SK-N-SH (cell line): ENCODE measurements at regions not wholly inside any gene's neighbourhood (a gene's known extent, or its start where the extent isn't known, plus 50 kb on each side); places are given as distances from the start of the nearest gene placed in this dataset.

ENCODE experiments used
- CTCF ChIA-PET: fragments of 300-600, 350-600 bp; formaldehyde crosslinking; extraction: SDS; loops from one replicate; lab custom pipeline; 2021; lab: Yijun Ruan, JAX
- POLR2A ChIA-PET: fragments of 350-600 bp; sonication (Branson Sonifier 250); formaldehyde crosslinking; extraction: SDS; loops from one replicate; lab custom pipeline; 2020; ENCODE audit warnings: antibody characterized with exemption, inconsistent platforms; lab: Yijun Ruan, JAX
- DNase-seq: peaks from one replicate; pipeline ENCODE4 v3.0.0; 2012
- H2AFZ ChIP-seq: fragments of 200-600 bp; sonication (generic); 2 replicates; pipeline ENCODE4 v1.8.1; 2016; ENCODE audit warnings: antibody characterized with exemption, mild to moderate bottlenecking, low read depth
- H3F3A ChIP-seq: fragments of 200-600 bp; sonication (generic); replicated peaks from 2 replicates; pipeline ENCODE3; 2016; ENCODE audit warnings: antibody characterized with exemption, mild to moderate bottlenecking; ENCODE audit not compliant: insufficient read depth
- H3K27ac ChIP-seq, 2 experiments: fragments of 200-500 bp in 1 of 2; fragments of 200-600 bp in 1 of 2; sonication (Bioruptor generic) in 1 of 2; sonication (generic), shearing (Covaris generic) in 1 of 2; 2 replicates each; pipeline versions ENCODE4 v1.5.1 to v1.6.1; 2014 to 2016; ENCODE audit warnings: low read depth in 2 of 2, inconsistent platforms in 1 of 2, low read length in 1 of 2, mild to moderate bottlenecking in 1 of 2, mixed read lengths in 1 of 2
- H3K27me3 ChIP-seq: fragments of 200-600 bp; sonication (generic), shearing (Covaris generic); 2 replicates; pipeline ENCODE4 v1.6.1; 2016; ENCODE audit warnings: mixed run types; ENCODE audit not compliant: insufficient read depth
- H3K36me3 ChIP-seq, 2 experiments: fragments of 200-500 bp in 1 of 2; fragments of 200-600 bp in 1 of 2; sonication (Bioruptor generic) in 1 of 2; sonication (generic) in 1 of 2; replicated peaks in 1 of 2; 2 replicates each; pipeline versions ENCODE3 to v1.5.1; 2014 to 2016; ENCODE audit warnings: low read length in 1 of 2, mild to moderate bottlenecking in 1 of 2; ENCODE audit not compliant: insufficient read depth in 2 of 2, control insufficient read depth in 1 of 2
- H3K4me1 ChIP-seq, 2 experiments: fragments of 200-500 bp in 1 of 2; fragments of 200-600 bp in 1 of 2; sonication (Bioruptor generic) in 1 of 2; sonication (generic), shearing (Covaris generic) in 1 of 2; 2 replicates each; pipeline versions ENCODE4 v1.5.1 to v1.6.1; 2014 to 2016; ENCODE audit warnings: low read depth in 1 of 2, low read length in 1 of 2, mixed run types in 1 of 2; ENCODE audit not compliant: insufficient read depth in 2 of 2, control insufficient read depth in 1 of 2
- H3K4me2 ChIP-seq: fragments of 200-600 bp; sonication (generic), shearing (Covaris generic); 2 replicates; pipeline ENCODE4 v1.6.1; 2017; ENCODE audit warnings: mixed run types
- H3K4me3 ChIP-seq, 2 experiments: fragments of 200-500 bp in 1 of 2; fragments of 200-600 bp in 1 of 2; sonication (Bioruptor generic) in 1 of 2; sonication (generic), shearing (Covaris generic) in 1 of 2; 2 replicates each; pipeline versions ENCODE4 v1.5.1 to v1.8.1; 2014 to 2016; ENCODE audit warnings: low read depth in 2 of 2, inconsistent platforms in 1 of 2, low read length in 1 of 2, mild to moderate bottlenecking in 1 of 2, mixed read lengths in 1 of 2, moderate library complexity in 1 of 2
- H3K79me2 ChIP-seq: fragments of 200-600 bp; sonication (generic); 2 replicates; pipeline ENCODE4 v1.8.1; 2017; ENCODE audit warnings: mild to moderate bottlenecking; ENCODE audit not compliant: insufficient read depth
- H3K9ac ChIP-seq: fragments of 200-600 bp; sonication (generic); 2 replicates; pipeline ENCODE4 v1.6.1; 2017; ENCODE audit warnings: mixed run types
- H3K9me2 ChIP-seq: fragments of 200-600 bp; sonication (generic); 2 replicates; pipeline ENCODE4 v1.6.1; 2017; ENCODE audit warnings: mixed run types
- H3K9me3 ChIP-seq: fragments of 200-600 bp; sonication (generic); 2 replicates; pipeline ENCODE4 v1.6.1; 2017; ENCODE audit warnings: mixed run types, mild to moderate bottlenecking, moderate library complexity
- H4K20me1 ChIP-seq: fragments of 200-600 bp; sonication (generic); 2 replicates; pipeline ENCODE4 v1.6.1; 2017; ENCODE audit warnings: mild to moderate bottlenecking, mixed run types; ENCODE audit not compliant: insufficient read depth
- CTCF ChIP-seq: fragments of 200-600 bp; sonication (generic); IDR thresholded peaks from 2 replicates; pipeline ENCODE4 v1.6.1; 2017; ENCODE audit warnings: antibody characterized with exemption, mild to moderate bottlenecking, moderate library complexity
- EP300 ChIP-seq, 2 experiments: IDR thresholded peaks; 2 replicates each; pipeline versions ENCODE4 v1.4.0 to v1.6.1; 2012; ENCODE audit warnings: borderline replicate concordance in 1 of 2, low read depth in 1 of 2, low read length in 1 of 2
- FOSL2 ChIP-seq: IDR thresholded peaks from 2 replicates; pipeline ENCODE4 v1.4.0; 2012; ENCODE audit warnings: low read depth, mild to moderate bottlenecking, moderate library complexity, borderline replicate concordance
- FOXJ3 ChIP-seq: sonication (generic); formaldehyde crosslinking; IDR thresholded peaks from 2 replicates; pipeline ENCODE4 v1.5.1; 2020; ENCODE audit warnings: mild to moderate bottlenecking, missing genetic modification reagents
- FOXM1 ChIP-seq: IDR thresholded peaks from 2 replicates; pipeline ENCODE4 v1.4.0; 2012; ENCODE audit warnings: low read depth, mild to moderate bottlenecking
- JUND ChIP-seq: IDR thresholded peaks from 2 replicates; pipeline ENCODE4 v1.4.0; 2012
- MXI1 ChIP-seq: IDR thresholded peaks from 2 replicates; pipeline ENCODE4 v1.6.1; 2012; ENCODE audit warnings: mild to moderate bottlenecking, low read depth, low read length, improper control_type of control experiment
- NFIC ChIP-seq: IDR thresholded peaks from 2 replicates; pipeline ENCODE4 v1.4.0; 2012; ENCODE audit warnings: borderline replicate concordance
- POLR2AphosphoS5 ChIP-seq: IDR thresholded peaks from 2 replicates; pipeline ENCODE4 v1.6.1; 2012; ENCODE audit warnings: low read depth, low read length
- RFX5 ChIP-seq: IDR thresholded peaks from 2 replicates; pipeline ENCODE4 v1.6.1; 2012; ENCODE audit warnings: mild to moderate bottlenecking, improper control_type of control experiment, low read length
- RXRA ChIP-seq: IDR thresholded peaks from 2 replicates; pipeline ENCODE4 v1.4.0; 2012; ENCODE audit warnings: low read depth, mild to moderate bottlenecking, borderline replicate concordance
- TCF12 ChIP-seq: IDR thresholded peaks from 2 replicates; pipeline ENCODE4 v1.4.0; 2012
- whole genome bisulfite sequencing: methylation state at CpG from one replicate; pipeline ENCODE4 v1.1.6; 2017; ENCODE audit warnings: low lambda C conversion rate; 5-methylcytosine and 5-hydroxymethylcytosine counted together
- TF ChIP-seq, protein P1 (sequence below): IDR thresholded peaks from 2 replicates; pipeline ENCODE4; 2012

DNA sequence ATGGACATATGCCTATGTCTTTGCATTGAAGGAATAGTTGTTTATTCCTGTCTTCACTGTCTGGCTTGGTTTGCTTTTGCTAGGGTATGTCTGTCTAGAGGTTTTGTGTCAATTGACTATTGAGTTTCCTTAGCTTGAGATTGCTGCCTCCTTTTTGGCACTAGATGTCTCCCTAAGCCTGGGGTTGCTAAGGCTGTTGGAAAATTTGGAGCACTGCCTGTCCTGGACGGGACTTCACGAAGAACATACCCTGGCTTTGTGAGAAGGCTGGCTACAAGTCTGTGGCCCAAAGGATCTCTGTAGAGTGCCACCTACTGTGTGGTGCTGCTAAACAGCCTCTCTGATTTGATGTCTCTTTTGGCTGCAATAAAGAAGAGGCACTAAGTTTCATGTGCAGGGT is 183.8 kb upstream of the NUDT10 start:
- POLR2A ChIA-PET = no interaction called here
- CTCF ChIA-PET = interaction anchor here (1.3 to 1.9 kb wide), 2 partner anchors 308 to 312 kb away, joined by 3 to 5 read pairs; no protein-coding TSS in a partner anchor

DNA sequence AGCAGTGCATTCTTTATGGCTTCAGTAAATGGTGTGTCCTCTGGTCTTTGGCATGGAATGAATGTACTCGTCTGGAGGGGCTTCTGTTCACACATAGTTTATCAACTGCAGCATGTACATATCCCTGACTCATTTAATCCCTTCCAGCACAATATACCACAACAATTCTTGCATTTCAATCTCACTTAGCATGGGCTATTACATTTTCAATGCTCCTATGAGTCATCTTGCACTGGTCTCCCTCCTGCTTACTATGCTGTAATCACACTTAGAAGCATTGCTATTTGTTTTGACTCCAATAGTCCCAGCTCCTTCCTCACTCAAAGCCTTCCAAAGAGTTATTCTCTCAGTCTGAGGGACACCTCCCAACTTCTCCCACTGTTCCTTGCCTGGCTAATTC is 180.9 kb upstream of the NUDT10 start:
- CTCF ChIA-PET = interaction anchor here (0.7 to 1.0 kb wide), 2 partner anchors 269 to 310 kb away, joined by 3 to 4 read pairs; no protein-coding TSS in a partner anchor
- POLR2A ChIA-PET = no interaction called here
- Histone ChIP-seq H3K4me2 (no peak overlapping the region), H2AFZ (no peak overlapping the region), H3K79me2 (no peaks in the 10 kb centered on the region), H4K20me1 (no peaks in the 10 kb centered on the region), H3K36me3 (no peaks in the 10 kb centered on the region), H3K4me3 (no peak overlapping the region), H3K9me3 (no peaks in the 10 kb centered on the region), H3K9ac (no peak overlapping the region), H3F3A (no peaks in the 10 kb centered on the region), H3K4me1 (no peaks in the 10 kb centered on the region), H3K27ac (no peak overlapping the region), H3K27me3 (peaks cover 5% of the 10 kb centered on the region; the same call in 1 of the 2 replicates), H3K9me2 (no peaks in the 10 kb centered on the region)
- WGBS = 0% methylated on average over 1 of the region's 1 CpG
- TF ChIP-seq JUND = no peak
- TF ChIP-seq FOSL2 = no peak
- no peak for TF ChIP-seq FOXJ3 (CRISPR knock-in tag)
- TF ChIP-seq RFX5 = no peak
- no peak for TF ChIP-seq MXI1
- no peak for TF ChIP-seq NFIC
- no peak for TF ChIP-seq RXRA
- no peak for TF ChIP-seq TCF12
- TF ChIP-seq POLR2AphosphoS5 = no peak
- TF ChIP-seq, protein P1, sequence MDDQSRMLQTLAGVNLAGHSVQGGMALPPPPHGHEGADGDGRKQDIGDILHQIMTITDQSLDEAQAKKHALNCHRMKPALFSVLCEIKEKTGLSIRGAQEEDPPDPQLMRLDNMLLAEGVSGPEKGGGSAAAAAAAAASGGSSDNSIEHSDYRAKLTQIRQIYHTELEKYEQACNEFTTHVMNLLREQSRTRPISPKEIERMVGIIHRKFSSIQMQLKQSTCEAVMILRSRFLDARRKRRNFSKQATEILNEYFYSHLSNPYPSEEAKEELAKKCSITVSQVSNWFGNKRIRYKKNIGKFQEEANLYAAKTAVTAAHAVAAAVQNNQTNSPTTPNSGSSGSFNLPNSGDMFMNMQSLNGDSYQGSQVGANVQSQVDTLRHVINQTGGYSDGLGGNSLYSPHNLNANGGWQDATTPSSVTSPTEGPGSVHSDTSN = no peak
- TF ChIP-seq EP300 (IDR thresholded peaks at IDR 0.05; ENCODE audit: borderline replicate concordance in 1 of 2, low read depth in 1 of 2, low read length in 1 of 2) = no peak
- DNase-seq = no peak

More for the DNA sequence above, 183.8 kb upstream of the NUDT10 start:
- Histone ChIP-seq H4K20me1 (no peaks in the 10 kb centered on the region), H3K4me1 (no peaks in the 10 kb centered on the region), H3K4me2 (no peak overlapping the region), H3K27ac (no peak overlapping the region), H3K4me3 (no peak overlapping the region), H3K9ac (no peak overlapping the region), H3K9me2 (no peaks in the 10 kb centered on the region), H3F3A (no peaks in the 10 kb centered on the region), H3K79me2 (no peaks in the 10 kb centered on the region), H3K36me3 (no peaks in the 10 kb centered on the region), H2AFZ (no peak overlapping the region), H3K9me3 (no peaks in the 10 kb centered on the region), H3K27me3 (no peaks in the 10 kb centered on the region)
- peak; percentile 21 for TF ChIP-seq CTCF
- TF ChIP-seq FOXM1 = no peak
- 0% methylated on average over 2 of the region's 2 CpGs for WGBS
- no peak for DNase-seq
